ENCODE measurements at regions not wholly inside any gene's neighbourhood (a gene's known extent, or its start where the extent isn't known, plus 50 kb on each side); places are given as distances from the start of the nearest gene placed in this dataset.

DNA sequence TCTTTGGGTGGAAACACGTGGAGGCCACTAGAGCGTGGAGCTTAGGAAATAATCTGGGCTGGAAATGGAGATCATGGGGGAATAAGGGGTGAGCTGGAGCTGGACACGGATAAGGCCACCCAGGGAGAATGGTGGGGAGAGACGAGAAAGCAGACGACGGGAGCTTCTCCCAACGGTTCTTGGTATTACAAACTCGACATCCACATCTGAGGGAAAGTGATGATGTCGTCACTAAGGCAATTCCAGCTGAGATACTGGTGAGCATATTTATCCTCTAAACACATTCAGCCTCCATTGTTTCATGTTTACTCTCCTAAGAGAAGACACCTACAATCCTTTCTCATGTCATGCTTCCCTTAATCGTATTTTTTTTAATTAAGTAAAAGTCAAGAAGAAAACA, 50.2 kb upstream of the SNX9 start:
- DNase-seq: no peak
